Astrocyte (in vitro differentiated cells and primary cell): ENCODE measurements at regions not wholly inside any gene's neighbourhood (a gene's known extent, or its start where the extent isn't known, plus 50 kb on each side); places are given as distances from the start of the nearest gene placed in this dataset.
"Not testable (repeated sequence)": the region's sequence is repeated elsewhere in the genome, so short reads cannot be mapped to it uniquely, and the experiment has no call there.

Experiments used
- DNase-seq: peaks from one replicate; pipeline ENCODE4 v3.0.0-alpha.2; 2010; ENCODE audit warnings: low read depth
- FAIRE-seq: peaks from 2 replicates; lab custom pipeline; 2011; peaks lifted over from hg19 to GRCh38; lab: Jason Lieb, UNC
- H2AFZ ChIP-seq: 2 replicates; pipeline ENCODE4 v1.6.0; 2012; ENCODE audit warnings: low read depth, low read length, inconsistent platforms
- H3K27ac ChIP-seq: 2 replicates; pipeline ENCODE4 v1.5.1; 2011; ENCODE audit warnings: low read depth, low read length, inconsistent platforms
- H3K27me3 ChIP-seq: 2 replicates; pipeline ENCODE4 v1.6.0; 2011; ENCODE audit warnings: low read length, inconsistent platforms; ENCODE audit not compliant: insufficient read depth
- H3K36me3 ChIP-seq: 2 replicates; pipeline ENCODE4 v1.5.1; 2011; ENCODE audit warnings: low read length, inconsistent platforms; ENCODE audit not compliant: insufficient read depth
- H3K4me1 ChIP-seq: 2 replicates; pipeline ENCODE4 v1.5.1; 2011; ENCODE audit warnings: low read length, inconsistent platforms; ENCODE audit not compliant: insufficient read depth
- H3K4me2 ChIP-seq: 2 replicates; pipeline ENCODE4 v1.6.0; 2012; ENCODE audit warnings: low read length, inconsistent platforms
- H3K4me3 ChIP-seq: 2 replicates; pipeline ENCODE4 v1.5.1; 2011; ENCODE audit warnings: low read depth, mild to moderate bottlenecking, low read length, inconsistent platforms; ENCODE audit not compliant: insufficient read depth
- H3K79me2 ChIP-seq: 2 replicates; pipeline ENCODE4 v1.6.0; 2012; ENCODE audit warnings: mild to moderate bottlenecking, low read length, inconsistent platforms; ENCODE audit not compliant: insufficient read depth
- H3K9ac ChIP-seq: 2 replicates; pipeline ENCODE4 v1.6.0; 2012; ENCODE audit warnings: mild to moderate bottlenecking, low read length, inconsistent platforms
- H3K9me3 ChIP-seq: 2 replicates; pipeline ENCODE4 v1.5.1; 2012; ENCODE audit warnings: low read depth, mild to moderate bottlenecking, low read length, inconsistent platforms; ENCODE audit not compliant: insufficient read depth
- H4K20me1 ChIP-seq: 2 replicates; pipeline ENCODE4 v1.6.0; 2012; ENCODE audit warnings: low read length, inconsistent platforms; ENCODE audit not compliant: insufficient read depth
- H3K27ac Mint-ChIP-seq: one replicate; pipeline ENCODE4 v1.8.0; 2021; ENCODE audit warnings: mild to moderate bottlenecking, mixed read lengths; ENCODE audit not compliant: unreplicated experiment
- H3K27me3 Mint-ChIP-seq: one replicate; pipeline ENCODE4 v1.8.0; 2021; ENCODE audit warnings: low read depth, mixed read lengths; ENCODE audit not compliant: unreplicated experiment
- H3K36me3 Mint-ChIP-seq: one replicate; pipeline ENCODE4 v1.8.0; 2021; ENCODE audit warnings: low read depth, mixed read lengths; ENCODE audit not compliant: unreplicated experiment
- H3K4me1 Mint-ChIP-seq: one replicate; pipeline ENCODE4 v1.8.0; 2021; ENCODE audit warnings: low read depth, mixed read lengths; ENCODE audit not compliant: unreplicated experiment
- H3K4me3 Mint-ChIP-seq: one replicate; pipeline ENCODE4 v1.8.0; 2021; ENCODE audit warnings: mild to moderate bottlenecking, moderate library complexity, mixed read lengths; ENCODE audit not compliant: unreplicated experiment
- H3K9me3 Mint-ChIP-seq: one replicate; pipeline ENCODE4 v1.8.0; 2021; ENCODE audit warnings: mild to moderate bottlenecking, mixed read lengths; ENCODE audit not compliant: unreplicated experiment
- CTCF ChIP-seq: IDR thresholded peaks from 2 replicates; pipeline ENCODE4 v1.5.1; 2011; ENCODE audit warnings: low read depth, mild to moderate bottlenecking, inconsistent platforms, low read length, moderate library complexity; ENCODE audit not compliant: insufficient read depth
- EZH2 ChIP-seq: IDR thresholded peaks from 2 replicates; pipeline ENCODE4 v1.6.1; 2012; ENCODE audit warnings: mild to moderate bottlenecking, low read length, inconsistent platforms; ENCODE audit not compliant: insufficient read depth

- no peak overlapping the region for H3K4me3 ChIP-seq
- Mint-ChIP-seq H3K4me3 (no peak overlapping the region), H3K27me3 (no peaks in the 10 kb centered on the region), H3K9me3 (no peaks in the 10 kb centered on the region), H3K36me3 (no peaks in the 10 kb centered on the region), H3K4me1 (no peaks in the 10 kb centered on the region), H3K27ac (no peak overlapping the region)
- no peak overlapping the region for H3K9ac ChIP-seq
- no peak overlapping the region for H3K27ac ChIP-seq
- DNase-seq (no peak), FAIRE-seq (no peak)
- no peaks in the 10 kb centered on the region for H3K4me1 ChIP-seq
- TF ChIP-seq EZH2 (no peak), CTCF (no peak)
- no peaks in the 10 kb centered on the region for H3K79me2 ChIP-seq
- no peaks in the 10 kb centered on the region for H3K27me3 ChIP-seq
- H2AFZ ChIP-seq: no peak overlapping the region
- H4K20me1 ChIP-seq: no peaks in the 10 kb centered on the region
- H3K4me2 ChIP-seq: no peak overlapping the region
- H3K9me3 ChIP-seq: no peaks in the 10 kb centered on the region
- no peaks in the 10 kb centered on the region for H3K36me3 ChIP-seq
These were observed 783.3 kb upstream of the SEMA6A start for GRCh38 chr5:117357886-117358285.

GRCh38 chr5:117347280-117347679, 772.7 kb upstream of the SEMA6A start:
- Mint-ChIP-seq H3K27me3 (no peaks in the 10 kb centered on the region), H3K36me3 (no peaks in the 10 kb centered on the region), H3K4me3 (no peak overlapping the region), H3K4me1 (no peaks in the 10 kb centered on the region), H3K9me3 (no peaks in the 10 kb centered on the region), H3K27ac (no peak overlapping the region)
- Histone ChIP-seq H3K4me2 (no peak overlapping the region), H4K20me1 (no peaks in the 10 kb centered on the region), H3K36me3 (no peaks in the 10 kb centered on the region), H3K4me1 (no peaks in the 10 kb centered on the region), H3K27ac (no peak overlapping the region), H3K27me3 (no peaks in the 10 kb centered on the region), H3K9me3 (no peaks in the 10 kb centered on the region), H3K4me3 (no peak overlapping the region), H3K9ac (no peak overlapping the region), H2AFZ (no peak overlapping the region), H3K79me2 (no peaks in the 10 kb centered on the region)
- no peak for FAIRE-seq
- no peak for TF ChIP-seq CTCF
- TF ChIP-seq EZH2: no peak
- no peak for DNase-seq

GRCh38 chr5:117343726-117344125, 769.1 kb upstream of the SEMA6A start:
- not testable (repeated sequence) for H3K4me3 ChIP-seq, H3K36me3 ChIP-seq, H3K36me3 Mint-ChIP-seq, DNase-seq, H4K20me1 ChIP-seq, H3K9me3 ChIP-seq, H3K27me3 Mint-ChIP-seq, FAIRE-seq, H3K27ac ChIP-seq, H3K9ac ChIP-seq, H3K27ac Mint-ChIP-seq, H2AFZ ChIP-seq, H3K27me3 ChIP-seq, H3K4me3 Mint-ChIP-seq, H3K4me1 ChIP-seq, H3K4me1 Mint-ChIP-seq, H3K4me2 ChIP-seq, H3K9me3 Mint-ChIP-seq, H3K79me2 ChIP-seq
